GM21723 (cell line): ENCODE measurements at regions not wholly inside any gene's neighbourhood (a gene's known extent, or its start where the extent isn't known, plus 50 kb on each side); places are given as distances from the start of the nearest gene placed in this dataset.
"Not testable (repeated sequence)": the region's sequence is repeated elsewhere in the genome, so short reads cannot be mapped to it uniquely, and the experiment has no call there.

Experiments
- ATAC-seq: cut with Tn5 transposase; IDR thresholded peaks from one replicate; pipeline ENCODE4 v1.9.1; 2021; ENCODE audit warnings: mild to moderate bottlenecking, moderate library complexity; ENCODE audit not compliant: unreplicated experiment

GRCh38 chr6:67804808-67805207, 830.3 kb upstream of the ADGRB3 start:
- not testable (repeated sequence) for ATAC-seq

- ATAC-seq = no peak
Observed at GRCh38 chr6:67802771-67803170, 832.3 kb upstream of the ADGRB3 start.

GRCh38 chr6:67792996-67793395, 842.1 kb upstream of the ADGRB3 start:
- no peak for ATAC-seq

GRCh38 chr6:67790569-67790968, 844.5 kb upstream of the ADGRB3 start:
- ATAC-seq = no peak

- ATAC-seq = not testable (repeated sequence)
Observed at GRCh38 chr6:67787119-67787518, 848.0 kb upstream of the ADGRB3 start.

GRCh38 chr6:67779876-67780275, 855.2 kb upstream of the ADGRB3 start:
- ATAC-seq = no peak

- ATAC-seq = no peak
Observed at GRCh38 chr6:67775333-67775732, 859.7 kb upstream of the ADGRB3 start.

- ATAC-seq = no peak
Observed at GRCh38 chr6:67768972-67769371, 866.1 kb upstream of the ADGRB3 start.

- ATAC-seq = not testable (repeated sequence)
Observed at GRCh38 chr6:67767046-67767822, 867.8 kb upstream of the ADGRB3 start.

- no peak for ATAC-seq
Observed at GRCh38 chr6:67766057-67766456, 869.0 kb upstream of the ADGRB3 start.

- no peak for ATAC-seq
Observed at GRCh38 chr6:67759001-67759400, 876.1 kb upstream of the ADGRB3 start.

GRCh38 chr6:67757465-67758033, 877.5 kb upstream of the ADGRB3 start:
- ATAC-seq = no peak

GRCh38 chr6:67748521-67748920, 886.6 kb upstream of the ADGRB3 start:
- no peak for ATAC-seq

- no peak for ATAC-seq
Observed at GRCh38 chr6:67736816-67737215, 898.3 kb upstream of the ADGRB3 start.

GRCh38 chr6:67736161-67736560, 898.9 kb upstream of the ADGRB3 start:
- no peak for ATAC-seq

- no peak for ATAC-seq
Observed at GRCh38 chr6:67735623-67736022, 899.5 kb upstream of the ADGRB3 start.

- no peak for ATAC-seq
Observed at GRCh38 chr6:67722861-67723261, 912.2 kb upstream of the ADGRB3 start.

- ATAC-seq = no peak
Observed at GRCh38 chr6:67717281-67717680, 917.8 kb upstream of the ADGRB3 start.

- no peak for ATAC-seq
Observed at GRCh38 chr6:67706388-67706787, 928.7 kb upstream of the ADGRB3 start.

- ATAC-seq = no peak
Observed at GRCh38 chr6:67698534-67698933, 936.5 kb upstream of the ADGRB3 start.

GRCh38 chr6:67694127-67694526, 941.0 kb upstream of the ADGRB3 start:
- ATAC-seq = no peak

GRCh38 chr6:67689329-67689728, 945.8 kb upstream of the ADGRB3 start:
- ATAC-seq = no peak

- ATAC-seq = no peak
Observed at GRCh38 chr6:67687396-67687795, 947.7 kb upstream of the ADGRB3 start.
